HG03159 (cell line): ENCODE measurements at regions not wholly inside any gene's neighbourhood (a gene's known extent, or its start where the extent isn't known, plus 50 kb on each side); places are given as distances from the start of the nearest gene placed in this dataset.
"Not testable (repeated sequence)": the region's sequence is repeated elsewhere in the genome, so short reads cannot be mapped to it uniquely, and the experiment has no call there.

Experiments used
- ATAC-seq: cut with Tn5 transposase; IDR thresholded peaks from one replicate; pipeline ENCODE4 v1.9.1; 2021; ENCODE audit warnings: mild to moderate bottlenecking, moderate library complexity; ENCODE audit not compliant: unreplicated experiment

DNA sequence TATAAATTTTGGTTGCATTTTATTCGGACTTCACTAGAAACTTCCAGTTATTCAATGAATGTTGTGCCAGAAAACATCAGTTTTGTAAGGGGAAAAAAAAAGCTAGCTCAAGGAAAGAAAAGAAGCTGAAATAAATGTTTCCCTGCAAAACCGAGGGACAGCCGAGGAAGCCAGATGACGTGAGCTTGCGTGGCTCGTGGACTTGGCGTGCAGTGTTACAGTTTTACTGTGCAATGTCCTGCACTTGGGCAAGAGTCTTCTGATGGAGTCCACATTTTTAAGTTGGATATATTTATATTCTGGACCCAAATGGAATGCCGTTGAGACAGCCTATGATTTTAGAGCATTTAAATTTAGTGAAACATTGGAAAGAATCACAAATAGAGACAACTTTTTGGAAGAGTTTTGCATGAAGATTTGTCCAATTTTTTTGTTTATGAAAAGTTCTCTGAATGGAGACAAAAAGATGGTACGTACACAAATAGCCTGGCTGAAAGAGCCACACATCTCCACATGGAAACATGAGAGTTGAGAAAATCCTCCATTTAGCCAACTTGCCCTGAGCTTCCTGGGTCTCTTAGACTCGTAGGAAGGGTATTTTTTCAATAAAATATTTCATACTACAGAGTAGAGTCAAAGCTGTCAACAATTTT lies 210.5 kb downstream of the BANP start:
- ATAC-seq, result not testable (repeated sequence)

DNA sequence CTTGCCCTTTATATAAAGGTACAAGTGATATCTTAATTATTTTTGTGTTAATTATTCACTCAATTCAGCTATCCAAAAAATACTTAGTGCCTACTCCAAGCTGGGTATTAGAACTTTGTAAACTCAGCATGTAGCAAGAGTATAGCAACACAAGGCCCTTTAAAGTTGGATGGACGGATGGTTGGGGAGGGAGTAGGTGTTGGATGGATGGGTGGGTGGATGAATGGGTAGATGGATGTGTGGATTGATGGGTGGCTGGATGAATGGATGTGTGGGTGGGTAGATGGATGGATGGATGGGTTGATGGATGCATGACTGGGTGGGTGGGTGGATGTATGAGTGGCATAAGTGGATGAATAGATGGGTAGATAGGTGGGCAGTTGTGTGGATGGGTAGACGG lies 211.5 kb downstream of the BANP start:
- not testable (repeated sequence) for ATAC-seq

DNA sequence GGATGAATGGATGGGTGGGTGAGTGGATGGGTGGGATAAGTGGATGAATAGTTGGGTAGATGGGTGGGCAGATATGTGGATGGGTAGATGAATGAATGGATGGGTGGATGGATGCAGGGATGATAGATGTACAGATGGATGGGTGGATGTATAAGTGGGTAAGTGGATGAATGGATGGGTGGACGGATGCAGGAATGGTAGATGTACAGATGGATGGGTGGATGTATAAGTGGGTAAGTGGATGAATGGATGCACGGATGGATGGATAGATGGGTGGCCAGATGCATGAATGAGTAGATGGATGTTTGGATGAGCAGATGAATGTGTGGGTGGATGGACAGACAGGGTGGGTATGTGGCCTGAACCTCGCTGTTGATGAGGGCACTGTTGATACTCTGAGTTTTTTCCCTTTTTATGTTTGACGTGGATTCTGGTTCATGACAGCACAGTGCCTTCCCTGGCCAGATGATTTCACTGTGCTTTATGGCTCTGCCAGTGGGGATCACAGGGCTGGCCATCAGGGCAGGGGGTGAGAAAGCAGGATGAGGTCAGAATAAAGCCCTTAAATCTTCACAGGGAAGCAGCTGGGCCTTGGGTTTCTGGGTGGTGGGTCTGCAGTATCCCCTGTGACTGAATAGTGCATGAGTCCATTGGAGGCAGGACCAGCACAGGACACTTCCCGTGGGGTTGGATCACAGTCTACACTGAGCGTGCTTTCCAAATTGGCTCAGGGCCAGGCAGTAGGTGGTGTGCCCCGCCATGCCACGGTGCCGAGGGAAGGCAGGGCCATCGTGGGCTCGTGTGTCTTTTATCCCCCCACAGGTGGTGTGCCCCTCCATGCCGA lies 213.2 kb downstream of the BANP start:
- not testable (repeated sequence) for ATAC-seq

DNA sequence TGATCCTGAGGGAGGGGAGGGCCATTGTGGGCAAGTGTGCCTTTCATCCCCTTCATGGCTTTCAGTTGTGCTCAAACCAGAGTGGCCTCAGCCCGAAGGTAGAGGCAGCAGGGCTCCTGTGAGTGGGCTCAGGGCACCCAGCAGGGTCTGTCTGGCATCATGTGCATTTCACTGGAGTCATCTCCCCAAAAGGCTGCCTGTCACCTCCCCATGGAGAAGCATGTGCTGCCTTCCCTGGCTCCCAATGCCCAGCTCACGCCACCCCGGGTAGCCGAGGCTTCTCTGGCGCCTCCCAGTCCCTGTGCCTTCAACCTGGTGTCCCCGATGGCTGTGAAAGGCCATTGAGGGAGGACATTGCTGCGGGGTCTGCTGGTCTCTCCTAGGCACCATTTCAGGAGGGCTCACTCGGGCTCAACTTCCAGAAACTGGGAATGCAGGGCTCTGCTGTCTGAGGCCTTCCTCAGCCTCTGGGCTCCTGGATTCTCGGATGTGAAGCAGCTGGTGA lies 213.9 kb downstream of the BANP start:
- ATAC-seq, result not testable (repeated sequence)

DNA sequence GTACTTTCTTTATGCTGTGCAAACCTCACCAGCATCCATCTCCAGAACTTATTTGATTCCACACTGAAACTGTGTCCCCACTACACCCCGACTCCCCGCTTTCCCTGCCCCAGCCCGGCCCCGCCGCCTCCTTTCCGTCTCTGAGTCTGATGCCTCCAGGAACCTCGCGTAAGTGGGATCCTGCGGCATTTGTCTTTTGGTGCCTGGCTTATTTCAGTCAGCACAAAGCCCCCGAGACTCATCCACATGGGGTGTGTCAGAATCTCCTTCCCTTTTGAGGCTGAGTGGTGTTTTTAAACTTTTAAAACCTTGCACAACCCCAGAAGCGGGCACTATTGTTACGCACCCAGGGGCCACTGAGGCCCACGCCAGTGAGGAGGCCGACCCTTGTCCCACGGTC lies 214.4 kb downstream of the BANP start:
- ATAC-seq, result not testable (repeated sequence)

DNA sequence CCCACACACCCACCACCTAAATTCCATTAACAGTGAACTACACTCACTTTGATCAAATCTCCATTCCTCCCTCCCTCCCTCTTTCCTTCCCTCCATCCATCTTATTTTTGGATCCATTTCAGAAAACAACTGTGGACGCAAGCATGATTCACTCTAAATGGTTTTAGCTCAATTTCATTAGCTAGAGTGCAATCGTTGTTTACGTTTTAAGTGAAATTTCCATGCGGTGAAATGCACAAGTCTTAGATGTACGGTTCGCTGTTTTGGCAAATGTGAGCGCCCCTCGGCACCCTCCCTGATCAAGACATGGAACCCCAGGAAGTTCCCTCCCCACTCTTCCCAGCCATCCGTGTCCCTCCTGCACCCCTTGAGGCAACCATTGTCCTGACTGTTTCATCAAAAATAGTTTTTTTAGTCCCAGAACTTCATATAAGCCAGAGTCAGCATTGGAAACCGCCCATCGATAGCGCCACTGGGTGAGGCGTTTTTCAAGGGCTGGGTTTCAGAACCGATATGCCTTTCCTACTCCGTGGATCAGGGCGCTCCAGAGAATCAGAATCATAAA lies 215.1 kb downstream of the BANP start:
- ATAC-seq, result not testable (repeated sequence)

DNA sequence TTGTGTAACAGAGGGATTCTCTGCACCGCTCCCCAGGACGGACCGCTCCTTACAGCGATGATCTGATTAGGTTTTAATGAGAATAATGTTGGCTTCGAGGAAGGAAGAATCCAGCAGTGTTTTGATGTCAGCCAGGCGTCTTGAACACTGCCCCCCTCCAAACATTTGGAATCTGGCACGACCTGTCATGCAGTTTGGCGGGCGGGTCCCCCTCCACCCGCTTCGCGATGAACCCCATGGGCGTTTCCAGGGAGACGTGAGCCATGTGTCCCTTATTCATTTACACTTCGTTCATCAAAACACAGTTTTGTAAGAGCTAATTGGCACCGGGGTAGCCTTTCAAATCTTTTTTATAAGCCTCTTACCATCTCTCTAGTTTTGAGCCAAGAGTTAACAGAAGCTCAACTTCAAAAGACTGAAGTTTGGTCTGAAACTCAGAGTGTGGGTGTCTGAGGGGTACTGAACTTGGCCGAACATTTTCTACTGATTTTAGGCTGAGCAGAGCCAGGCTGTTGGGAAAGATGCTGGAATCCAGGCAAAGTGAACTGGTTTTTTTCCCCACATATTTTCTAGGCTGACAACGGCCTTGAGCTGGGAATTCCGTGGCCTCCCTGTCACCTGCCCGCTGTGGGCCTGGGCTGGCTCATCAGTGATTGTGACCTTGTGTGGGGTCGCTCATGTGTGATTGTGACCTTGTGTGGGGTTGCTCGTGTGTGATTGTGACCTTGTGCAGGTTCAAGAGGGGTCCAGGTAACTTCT lies 214.8 kb upstream of the ZNF469 start:
- ATAC-seq, result not testable (repeated sequence)

DNA sequence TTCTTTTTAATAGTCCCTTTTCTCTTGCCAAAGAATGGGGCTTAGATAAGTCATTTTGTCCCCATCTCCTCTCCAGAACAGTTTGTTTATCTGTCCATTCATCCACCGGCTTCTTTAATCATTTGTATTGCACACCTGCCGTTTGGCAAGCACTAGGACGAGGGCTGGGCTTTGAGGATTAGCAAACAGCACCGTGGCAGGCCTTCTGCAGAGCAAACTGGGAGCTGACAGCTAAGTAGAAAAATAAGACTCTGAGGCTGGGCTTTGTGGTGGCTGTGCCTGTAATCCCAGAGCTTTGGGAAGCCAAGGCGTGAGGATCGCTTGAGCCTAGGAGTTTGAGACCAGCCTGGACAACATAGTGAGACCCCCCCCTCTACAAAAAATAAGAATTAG lies 214.2 kb upstream of the ZNF469 start:
- ATAC-seq, result not testable (repeated sequence)

DNA sequence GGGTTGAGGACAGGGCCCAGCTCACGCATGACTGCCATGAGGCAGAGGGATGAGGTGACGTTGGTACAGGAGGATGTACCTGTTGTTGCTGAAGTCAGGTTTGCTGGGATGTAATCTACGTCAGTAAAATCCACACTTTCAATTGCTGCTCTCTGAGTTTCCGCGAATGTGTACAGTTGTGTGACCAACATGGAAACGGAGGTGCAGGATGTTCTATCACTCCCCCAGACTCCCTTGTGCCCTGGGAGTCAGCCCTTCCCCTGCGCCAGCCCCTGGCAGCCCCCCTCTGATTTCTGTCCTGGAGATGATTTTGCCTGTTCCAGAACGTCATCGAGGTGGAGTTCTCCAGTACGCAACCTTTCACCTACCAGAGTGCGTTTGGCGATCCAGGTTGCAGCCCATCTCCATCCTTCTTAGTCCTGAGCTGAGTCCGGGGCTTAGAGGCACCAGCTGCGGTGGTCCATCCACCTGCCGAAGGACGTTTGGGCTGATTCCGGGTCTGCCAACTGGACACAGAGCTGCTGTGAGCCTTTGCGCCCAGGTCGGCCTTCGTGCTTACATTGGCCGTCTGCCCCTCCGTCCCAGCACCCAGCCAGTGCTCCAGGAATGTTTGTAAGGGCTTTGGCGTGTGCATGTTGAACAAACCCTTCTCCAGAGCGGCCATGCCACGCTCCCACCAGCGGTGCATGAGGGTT lies 213.5 kb upstream of the ZNF469 start:
- ATAC-seq, result not testable (repeated sequence)

DNA sequence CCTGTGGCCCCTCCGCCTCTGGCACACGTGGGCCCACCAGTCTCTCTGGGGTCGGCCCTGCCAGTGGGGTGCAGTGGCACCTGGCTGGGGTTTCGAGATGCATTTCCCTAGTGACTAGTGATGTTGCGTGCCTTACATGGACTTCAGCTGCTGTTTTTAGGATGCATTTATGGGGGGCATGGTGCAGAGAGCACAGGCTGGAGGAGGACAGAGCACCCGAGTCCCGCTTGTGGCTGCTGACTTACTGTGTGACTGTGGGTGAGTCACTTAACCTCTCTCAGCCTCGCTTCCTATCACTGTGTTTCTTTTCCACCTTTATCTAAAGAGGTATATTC lies 213.0 kb upstream of the ZNF469 start:
- not testable (repeated sequence) for ATAC-seq

DNA sequence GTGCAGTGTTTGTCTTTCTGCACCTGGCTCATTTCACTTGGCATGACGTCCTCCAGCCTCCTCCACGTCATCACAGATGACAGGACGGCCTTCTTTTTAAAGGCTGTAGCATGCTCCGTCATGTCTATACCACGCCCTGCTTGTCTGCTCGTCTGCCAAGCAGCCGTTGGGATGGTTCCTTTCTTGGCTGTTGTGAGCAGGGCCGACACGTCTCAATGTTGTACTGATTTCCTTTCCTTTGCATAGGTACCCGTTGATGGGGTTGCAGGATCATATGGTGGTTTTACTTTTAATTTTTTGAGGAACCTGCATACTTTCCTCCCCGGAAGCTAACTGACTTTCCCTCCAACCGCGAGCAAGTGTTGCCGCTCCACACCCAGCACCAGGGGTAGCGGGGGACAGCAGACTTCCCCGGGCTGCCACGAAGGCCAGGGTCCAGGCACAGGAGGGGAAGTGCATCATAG lies 212.2 kb upstream of the ZNF469 start:
- ATAC-seq, result no peak

DNA sequence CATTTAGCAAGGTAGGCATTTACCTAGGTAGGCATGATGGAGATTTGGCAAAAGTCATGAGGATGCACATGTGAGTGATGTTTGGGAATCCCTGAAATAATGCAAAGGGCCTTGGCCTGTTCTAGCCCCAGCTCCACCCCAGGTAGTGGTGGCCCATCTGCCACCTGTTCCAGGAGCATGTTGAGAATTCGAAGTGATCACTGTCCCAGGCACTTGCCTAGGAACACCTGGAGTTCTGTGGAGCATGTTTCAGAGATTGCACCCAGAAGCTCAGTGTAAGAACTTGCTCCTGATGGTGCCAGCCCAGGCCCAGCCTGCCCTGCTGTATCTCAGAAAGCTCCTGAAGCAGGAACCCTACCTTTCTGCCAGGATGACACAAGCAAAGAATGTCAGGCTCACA lies 211.6 kb upstream of the ZNF469 start:
- ATAC-seq, result not testable (repeated sequence)

DNA sequence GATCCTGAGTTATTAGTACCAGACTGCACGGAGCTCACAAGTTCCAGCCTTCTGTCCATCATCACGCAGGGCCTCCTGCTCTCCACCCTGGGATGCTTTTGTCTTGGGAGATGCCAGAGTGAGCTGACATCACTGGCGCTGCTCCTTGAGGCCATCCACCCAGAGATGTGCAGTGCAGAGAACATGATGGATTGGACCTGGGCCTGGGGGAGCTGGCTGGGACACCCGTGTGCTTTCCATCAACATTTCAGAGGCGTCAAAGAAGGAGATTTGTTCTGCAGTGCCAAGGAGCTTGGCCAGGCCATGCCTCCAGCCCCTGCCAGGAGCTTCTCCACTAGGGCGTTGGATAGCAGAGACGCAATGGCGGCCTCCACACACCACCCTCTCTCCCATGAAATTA lies 206.6 kb upstream of the ZNF469 start:
- not testable (repeated sequence) for ATAC-seq

DNA sequence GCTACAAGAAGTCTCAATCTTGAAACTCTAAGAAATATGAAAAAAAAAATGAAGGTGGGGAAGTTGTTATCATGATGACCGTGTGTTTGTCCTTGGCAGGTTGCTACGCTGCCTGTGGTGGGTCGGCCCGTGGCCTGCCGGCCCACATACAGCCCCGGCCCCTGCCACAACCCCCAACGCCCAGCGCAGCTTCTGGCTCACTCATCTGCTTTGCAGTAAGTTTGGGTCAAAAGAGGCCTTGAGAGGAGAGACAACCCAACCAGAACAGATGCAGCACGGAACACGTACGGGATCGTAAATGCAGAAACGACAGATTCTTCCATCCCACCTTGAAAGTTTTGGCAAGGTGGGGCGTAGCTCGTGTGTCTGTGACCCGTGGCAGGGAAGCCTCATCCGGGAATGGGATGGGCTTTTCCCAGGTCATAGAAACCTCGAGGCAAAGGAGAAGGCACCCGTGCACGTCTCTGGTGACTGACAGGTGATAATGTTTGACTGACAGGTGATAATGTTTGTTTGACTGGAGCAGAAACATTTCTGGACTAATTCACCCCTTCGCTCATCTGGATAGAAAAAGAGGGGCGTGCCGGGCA lies 206.1 kb upstream of the ZNF469 start:
- not testable (repeated sequence) for ATAC-seq

DNA sequence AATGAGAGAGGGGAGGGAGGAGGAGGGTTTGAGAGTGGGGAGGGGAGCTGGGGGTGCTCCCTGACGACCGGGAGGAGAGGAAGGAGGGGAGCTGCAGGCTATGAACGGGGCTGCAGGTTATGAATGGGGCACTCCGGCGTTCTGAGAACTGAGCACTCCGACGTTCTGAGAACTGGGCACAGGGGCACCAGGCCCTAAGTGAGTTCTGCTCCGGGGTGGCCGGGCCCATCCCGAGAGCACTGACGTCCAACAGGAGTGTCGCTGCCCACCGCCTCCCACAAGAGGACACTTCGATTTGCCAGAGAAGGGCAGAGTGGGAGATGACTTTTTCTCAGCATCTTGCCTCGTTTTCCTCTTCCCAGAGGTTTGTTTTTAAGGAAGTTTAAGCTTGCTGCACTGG lies 204.5 kb upstream of the ZNF469 start:
- ATAC-seq, result not testable (repeated sequence)

DNA sequence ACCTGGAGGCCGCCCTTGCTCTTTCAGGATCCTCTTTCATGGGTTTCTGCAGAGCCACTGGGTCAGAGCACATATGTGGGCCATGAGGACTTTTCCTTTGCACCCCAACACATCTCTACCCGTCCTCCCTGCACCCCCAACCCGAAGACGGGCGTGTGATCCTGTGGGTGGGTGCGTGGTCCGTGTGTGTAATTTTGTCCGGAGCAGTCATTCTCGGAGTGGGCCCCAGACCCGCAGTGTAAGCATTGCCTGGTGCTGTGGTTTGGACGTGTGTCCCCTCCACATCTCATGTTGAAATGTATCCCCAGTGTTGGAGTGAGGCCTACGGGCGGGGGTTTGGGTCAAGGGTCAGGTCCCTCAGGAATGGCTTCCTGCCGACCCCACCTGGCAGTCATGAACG lies 203.9 kb upstream of the ZNF469 start:
- not testable (repeated sequence) for ATAC-seq

DNA sequence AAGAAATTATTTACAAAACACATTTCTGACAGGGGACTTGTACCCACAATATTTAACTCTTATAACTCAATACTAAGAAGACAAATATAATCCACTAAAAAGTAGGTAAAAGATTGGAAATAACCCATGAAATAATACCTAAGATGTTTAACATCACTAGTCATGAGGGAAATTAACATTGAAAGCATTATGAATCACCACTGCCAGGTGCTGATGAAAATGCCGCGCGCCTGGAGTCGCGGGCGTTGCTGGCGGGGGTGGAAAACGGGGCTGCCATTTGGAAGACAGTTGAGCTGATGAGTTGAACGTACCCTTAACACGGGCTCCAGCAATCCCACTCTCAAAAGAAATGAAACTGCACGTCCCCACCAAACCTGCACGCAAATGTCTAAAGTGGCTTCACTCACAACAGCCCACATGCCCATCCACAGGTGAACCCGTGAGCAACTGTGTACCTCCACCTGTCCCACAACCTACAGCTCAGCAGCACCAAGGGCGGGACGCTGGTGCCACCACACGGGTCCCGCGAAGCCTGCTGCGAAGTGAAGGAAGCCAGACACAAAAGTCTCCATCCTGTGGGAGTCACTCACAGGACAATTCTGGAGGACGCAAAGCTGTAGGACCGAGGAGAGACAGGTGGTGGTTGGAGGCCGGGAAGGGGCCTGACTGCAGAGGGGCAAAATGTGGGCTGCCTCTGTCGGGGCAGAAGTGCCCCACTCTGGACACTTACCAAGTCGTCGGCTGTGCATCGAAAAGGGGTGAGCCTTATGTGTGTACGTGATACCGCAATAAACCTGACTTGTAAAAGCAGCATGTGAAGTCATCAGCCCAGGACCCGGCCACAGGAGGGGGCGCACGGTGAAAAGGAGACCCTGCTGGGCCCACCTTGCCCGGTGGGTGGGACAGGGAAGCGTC lies 199.5 kb upstream of the ZNF469 start:
- not testable (repeated sequence) for ATAC-seq

DNA sequence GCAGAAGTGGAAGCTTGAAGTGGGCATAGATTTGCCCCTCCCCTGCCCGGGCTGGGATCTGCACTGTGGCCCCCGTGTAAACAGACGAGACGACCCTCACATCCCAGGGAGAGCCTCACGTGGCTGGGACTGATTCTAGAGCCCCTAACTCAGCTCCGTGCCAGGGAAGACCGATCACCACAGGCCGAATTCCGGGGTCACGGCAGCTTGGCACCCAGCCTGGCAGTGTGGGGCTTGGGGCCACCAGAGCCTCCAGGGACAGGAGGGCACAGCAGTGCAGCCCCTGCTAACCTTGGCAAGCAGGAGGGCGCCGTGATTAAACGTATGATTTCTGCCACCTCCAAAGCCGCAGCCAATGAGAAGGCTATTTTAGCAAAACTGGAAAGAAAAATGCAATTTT lies 198.7 kb upstream of the ZNF469 start:
- not testable (repeated sequence) for ATAC-seq
